Right kidney (tissue), 1 donor: ENCODE measurements at regions not wholly inside any gene's neighbourhood (a gene's known extent, or its start where the extent isn't known, plus 50 kb on each side); places are given as distances from the start of the nearest gene placed in this dataset.

Experiments used
- DNase-seq: peaks from one replicate; pipeline ENCODE4 v3.0.0-alpha.2; 2016

DNA sequence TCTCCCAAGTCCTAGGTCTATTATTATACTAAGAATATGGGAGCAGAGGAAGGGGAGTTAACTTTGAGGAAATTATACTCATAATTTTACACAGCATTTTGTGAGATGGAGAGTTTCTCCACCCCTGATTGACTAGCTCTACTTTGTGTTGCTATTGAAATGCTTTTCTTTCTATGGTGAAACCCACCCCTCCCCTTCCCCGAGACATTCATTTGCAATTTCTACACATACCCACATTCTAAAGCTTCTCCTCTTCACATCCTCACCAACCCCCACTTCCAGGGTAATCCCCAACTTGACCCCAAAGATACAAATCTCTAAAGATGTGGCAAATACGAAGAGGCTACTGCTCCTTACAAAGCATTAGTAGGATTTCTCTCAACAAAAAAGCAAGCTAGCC is 992.2 kb downstream of the BCL11A start:
- DNase-seq, result no peak

DNA sequence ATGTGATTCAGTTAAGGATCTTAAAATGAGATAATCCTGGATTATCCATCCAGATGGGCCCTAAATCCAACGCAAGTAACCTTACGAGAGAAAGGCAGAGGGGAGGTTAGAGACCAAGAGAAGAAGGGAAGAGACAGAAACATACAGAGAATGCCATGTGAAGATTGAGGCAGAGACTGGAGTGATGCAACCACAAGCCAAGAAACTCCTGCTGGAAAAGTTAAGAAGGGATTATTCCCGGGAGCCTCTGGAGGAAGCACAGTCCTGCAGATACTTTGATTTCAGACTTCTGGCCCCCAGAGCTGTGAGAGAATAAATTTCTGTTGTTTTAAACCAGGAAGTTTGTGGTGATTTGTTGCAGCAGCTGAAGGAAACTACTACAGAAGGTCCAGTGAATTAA is 992.7 kb downstream of the BCL11A start:
- DNase-seq, result no peak

DNA sequence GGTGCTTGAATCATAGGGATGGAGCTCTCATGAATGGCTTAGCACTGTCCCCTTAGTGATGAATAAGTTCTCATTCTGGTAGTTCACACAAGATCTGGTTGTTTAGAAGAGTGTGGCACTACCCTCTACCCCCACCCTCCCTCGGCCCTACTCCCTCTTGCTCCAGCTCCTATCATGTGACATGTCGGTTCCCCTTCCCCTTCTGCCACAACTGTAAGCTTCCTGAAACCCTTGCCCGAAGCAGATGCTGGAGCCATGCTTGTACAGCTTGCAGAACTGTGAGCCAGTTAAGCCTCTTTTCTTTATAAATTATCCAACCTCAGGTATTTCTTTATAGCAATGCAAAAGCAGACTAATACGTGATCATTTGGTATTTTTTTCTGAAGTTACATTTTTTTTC is 1012.6 kb downstream of the BCL11A start:
- DNase-seq, result no peak

DNA sequence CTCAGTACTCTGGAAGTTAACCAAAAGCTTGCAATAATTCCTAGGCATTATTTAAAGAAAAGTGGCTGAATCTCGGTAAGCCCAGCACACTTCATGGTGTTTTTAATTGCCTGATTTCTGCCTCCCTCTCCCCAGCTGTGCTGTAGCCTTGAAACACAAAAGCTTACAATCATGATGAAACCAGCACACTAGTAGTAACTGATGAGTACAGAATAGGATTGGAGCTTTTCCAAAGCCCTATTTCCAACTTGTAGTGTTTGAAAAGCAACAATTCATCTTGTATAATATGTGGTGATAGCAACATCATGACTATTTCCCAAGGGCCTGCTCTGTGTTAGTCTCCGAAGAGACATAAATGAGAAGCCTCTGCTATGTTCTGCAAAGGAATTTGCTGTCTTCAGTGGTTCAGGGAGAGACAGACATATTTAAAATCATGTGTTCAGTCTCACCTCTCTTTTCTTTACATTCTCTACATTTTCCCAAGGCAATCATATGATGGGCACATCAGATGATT is 1015.0 kb downstream of the BCL11A start:
- DNase-seq, result no peak

DNA sequence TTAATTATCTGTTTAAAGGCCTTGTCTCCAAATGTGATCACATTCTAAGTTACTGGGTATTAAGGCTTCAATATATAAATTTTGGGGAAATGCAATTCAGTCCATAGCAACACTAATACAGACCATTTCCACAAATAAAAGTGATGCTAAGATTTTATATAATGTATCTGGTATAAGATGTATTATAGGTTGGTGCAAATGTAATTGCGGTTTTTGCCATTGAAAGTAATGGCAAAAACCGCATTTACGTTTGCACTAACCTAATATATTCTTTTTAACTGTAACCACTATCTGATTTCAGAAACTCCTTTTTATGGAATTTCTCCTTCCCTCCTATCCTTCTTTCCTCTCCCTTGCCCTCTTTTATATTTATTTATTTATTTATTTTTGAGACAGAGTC is 1020.6 kb downstream of the BCL11A start:
- DNase-seq, result no peak

DNA sequence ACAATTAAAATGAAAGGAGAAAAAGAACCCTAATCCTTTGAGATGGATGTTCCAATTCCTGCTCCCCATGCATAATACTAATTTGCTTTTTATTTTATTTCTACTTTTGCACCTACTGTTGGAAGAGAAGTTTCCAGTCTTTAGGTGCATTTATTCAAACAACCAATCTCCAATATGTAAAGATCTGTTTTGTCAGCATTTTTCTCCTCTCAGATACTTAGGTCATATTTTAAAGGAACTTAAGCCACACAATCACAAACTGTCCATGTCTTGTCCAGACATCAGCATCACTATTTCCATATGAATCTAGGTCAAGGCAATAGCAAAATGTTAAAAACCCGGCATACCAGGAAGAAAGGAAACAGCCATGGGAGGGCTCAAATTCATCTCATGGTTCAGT is 1023.2 kb downstream of the BCL11A start:
- DNase-seq, result no peak

DNA sequence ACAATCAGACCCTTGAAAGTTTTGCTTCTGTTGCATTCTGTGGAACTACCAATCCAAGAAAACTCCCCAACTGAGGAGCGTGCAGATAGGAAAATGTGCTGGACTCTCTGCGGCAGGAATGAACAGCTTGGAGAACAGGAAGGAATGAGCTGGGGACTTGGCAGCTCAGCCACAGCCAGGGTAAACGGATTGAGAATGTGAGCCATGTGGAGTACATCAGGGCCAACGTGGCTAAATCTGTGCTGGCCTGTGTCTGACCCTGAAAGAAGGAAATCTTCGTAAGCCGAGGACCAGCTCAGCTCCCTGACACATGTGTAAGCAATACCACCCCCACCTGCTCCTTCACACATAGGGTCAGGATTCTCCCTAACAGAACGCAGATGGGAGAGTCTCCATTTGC is 1023.7 kb downstream of the BCL11A start:
- no peak for DNase-seq

DNA sequence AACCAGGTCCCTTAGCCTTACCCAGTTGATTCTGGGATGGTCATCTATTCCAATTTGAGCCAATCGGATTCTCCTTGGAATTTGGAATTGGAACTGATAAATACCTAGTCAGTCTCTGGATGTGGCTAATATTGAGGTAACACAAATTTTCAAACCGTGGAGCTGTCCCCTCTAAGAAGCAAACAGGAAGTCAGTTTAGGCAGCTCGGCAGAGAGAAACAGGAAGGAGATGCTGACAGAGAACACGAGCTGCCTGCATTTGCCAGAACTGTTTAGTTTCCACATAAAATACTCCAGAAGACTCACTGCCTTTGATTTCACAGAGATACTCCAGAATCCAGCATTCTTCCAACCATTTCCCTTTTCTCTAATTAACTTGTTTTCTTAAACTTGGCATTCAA is 1024.9 kb downstream of the BCL11A start:
- DNase-seq, result no peak

DNA sequence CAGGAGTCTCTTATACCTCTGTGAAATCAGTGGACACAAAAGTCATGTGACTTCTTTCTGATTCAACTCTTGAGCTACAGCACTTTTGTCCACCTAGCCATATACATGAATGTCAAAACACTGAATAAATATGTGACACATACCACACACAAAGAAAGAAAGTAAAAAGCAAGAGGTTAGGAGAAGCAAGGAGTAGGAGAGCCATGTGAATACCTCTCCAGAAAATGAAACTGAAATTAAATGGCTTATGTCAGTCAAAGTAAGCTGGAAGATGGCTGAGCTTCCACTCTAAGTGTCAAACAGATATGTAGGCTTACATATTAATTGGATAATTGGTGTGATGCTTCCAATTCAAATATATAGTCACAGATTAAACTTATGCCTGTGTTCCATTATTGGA is 1050.5 kb downstream of the BCL11A start:
- no peak for DNase-seq

DNA sequence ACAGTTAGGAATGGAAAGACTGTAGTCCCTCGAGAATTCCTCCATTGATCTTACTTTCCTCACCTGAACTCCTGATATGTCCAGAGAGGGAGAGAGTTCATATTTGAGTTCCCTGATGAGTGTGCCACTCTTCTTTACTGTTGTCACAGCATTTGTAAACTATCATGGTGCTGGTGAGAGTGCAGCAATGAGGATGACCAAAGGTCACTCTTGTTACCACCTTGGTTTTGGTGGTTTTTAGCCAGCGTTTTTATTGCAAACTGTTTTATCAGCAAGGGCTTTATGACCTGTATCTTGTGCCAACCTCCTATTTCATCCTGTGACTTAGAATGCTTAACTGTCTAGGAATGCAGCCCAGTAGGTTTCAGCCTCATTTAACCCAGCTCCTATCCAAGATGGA is 1062.5 kb downstream of the BCL11A start:
- no peak for DNase-seq

DNA sequence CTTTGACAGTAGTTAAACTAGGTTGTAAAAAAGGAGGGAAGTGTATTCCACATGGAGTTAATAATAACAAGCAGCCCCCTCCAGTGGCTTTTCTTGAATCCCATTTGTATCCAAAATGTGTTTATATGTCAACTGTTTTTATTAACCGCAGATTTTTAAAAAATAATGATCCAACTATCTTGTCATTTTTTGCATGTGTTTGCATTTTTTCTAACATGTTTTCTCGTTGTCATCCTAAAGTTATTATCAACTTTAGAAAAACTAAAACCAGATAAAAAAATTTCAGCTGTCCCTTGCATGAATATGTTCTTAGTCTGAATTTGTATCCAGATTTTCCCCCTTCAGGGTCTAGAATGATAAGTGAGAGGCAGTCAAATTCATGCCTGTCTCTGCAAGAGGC is 1063.3 kb downstream of the BCL11A start:
- DNase-seq, result no peak

DNA sequence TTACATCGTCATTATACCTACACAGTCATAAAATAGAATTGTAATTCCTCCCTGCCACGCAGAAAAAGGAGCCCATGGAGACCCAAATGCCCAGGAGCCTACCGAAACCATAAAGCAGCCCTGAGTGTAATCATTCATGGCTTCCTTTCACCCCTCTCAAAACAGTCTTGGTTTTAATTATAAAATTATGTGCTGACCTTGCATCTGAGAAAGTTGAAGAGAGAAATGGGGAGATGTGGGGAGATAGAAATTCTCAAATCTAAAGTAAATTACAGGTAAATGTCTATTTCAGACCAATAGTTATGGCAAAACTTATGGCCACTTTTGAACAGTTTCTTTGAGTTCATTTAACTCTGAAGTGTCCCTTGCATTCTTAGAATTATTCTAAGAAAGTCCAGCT is 1068.8 kb downstream of the BCL11A start:
- no peak for DNase-seq

DNA sequence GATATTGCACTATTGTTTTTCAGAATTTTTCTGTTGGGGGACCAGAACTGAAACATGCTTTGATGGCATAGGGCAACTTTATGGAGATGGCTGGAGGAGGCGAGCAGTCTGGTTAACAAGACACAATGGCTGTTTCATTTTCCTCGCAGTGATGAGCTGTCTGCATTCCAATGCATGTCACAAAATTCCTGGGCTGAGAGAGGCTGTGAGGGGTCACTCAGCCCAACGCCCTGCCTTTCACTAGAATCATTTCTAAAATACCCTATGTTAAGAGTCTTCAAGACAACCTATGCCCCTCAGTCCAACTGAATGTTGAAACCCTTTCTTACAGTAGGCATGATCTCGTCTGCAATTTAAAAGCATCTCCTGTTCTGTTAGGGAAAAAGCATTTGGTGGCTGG is 1090.0 kb downstream of the BCL11A start:
- no peak for DNase-seq

DNA sequence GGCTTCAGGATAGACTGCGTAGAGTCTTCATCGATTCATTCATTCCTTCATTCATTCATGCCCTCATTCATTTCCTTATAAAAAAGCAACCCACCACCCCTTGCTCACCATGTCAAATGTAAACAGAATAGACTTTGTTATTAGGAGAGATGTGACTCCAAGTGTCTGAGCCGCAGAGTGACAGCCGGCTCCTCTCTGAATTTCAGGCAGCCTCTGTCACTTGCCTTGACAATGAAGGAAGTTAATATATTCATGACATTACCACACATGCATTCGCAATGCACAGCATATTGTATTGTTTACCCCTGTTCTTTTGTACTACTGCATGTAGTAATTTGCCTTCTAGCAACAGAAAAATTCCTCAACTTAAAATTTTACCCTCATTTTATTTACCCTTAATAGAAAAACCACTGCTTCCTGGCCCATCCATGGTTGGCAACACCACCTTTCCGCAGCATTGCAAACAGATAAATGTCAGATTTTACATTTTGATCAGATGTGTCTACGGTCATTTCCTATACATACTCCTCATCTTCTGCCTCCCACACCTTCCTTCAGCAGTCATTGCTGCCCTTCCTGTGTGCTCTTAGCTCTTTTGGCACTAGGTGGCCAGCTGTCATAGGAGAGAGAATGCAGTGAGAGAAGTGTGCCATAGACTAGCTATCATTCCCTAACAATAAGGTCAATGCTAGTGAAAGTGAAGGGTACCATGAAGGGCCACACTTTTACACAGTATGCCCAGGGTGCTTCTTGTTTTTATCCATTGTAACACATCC is 1090.8 kb downstream of the BCL11A start:
- DNase-seq, result no peak

DNA sequence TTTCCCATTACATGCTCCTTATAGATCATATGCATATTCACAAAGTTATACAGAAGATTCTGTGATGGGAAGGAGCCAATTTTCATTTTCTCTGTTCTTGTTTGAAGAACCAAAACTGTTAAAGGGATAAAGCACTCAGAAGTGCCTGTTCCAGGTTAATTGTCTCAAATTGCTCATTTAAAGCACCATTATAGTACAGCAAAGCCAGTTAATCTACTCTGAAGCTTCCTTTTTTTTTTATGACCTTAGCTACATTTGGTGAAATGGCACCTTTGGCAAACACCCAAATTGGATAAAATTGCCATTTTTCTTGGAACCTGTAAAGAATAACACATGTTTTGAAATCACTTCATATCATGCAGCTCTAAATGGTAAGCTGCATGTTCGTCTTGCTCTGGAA is 1092.3 kb downstream of the BCL11A start:
- no peak for DNase-seq

DNA sequence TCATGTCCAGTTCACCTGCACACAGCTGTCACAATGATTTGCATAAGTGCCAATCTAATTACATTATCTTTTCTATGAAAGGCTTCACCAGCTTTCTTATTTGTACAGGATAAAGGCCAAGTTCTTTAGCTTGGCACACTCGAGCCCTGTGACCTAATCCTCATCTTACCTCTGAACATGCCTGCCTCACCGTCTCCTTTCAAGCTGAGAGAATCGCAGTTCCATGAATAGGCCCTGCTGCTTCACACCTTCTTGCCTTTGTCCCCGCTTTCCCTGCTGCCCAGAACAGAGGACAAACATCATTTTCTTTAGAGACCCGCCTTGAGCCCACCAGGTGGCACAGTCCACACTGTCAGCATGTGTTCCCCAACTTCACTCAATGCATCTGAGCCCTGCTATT is 1094.7 kb downstream of the BCL11A start:
- peak; percentile 2 for DNase-seq

DNA sequence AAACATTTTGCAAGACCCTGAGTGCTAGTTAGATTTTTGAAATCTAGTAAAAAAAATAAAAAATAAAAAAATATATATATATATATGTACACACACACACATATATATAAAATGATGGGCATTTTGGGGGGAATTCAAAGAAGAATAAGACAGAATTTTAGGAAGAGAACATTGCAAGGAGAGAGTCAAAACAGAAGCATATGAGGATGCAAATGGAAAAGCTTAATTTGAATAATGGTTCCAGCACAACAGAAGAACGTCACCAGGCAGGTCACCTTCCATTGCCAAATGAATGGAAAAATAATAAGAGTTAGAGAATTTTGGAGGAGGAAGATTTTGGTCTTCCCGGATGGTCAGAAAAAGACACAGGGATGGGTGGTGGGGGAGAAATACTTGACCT is 1097.2 kb downstream of the BCL11A start:
- no peak for DNase-seq

DNA sequence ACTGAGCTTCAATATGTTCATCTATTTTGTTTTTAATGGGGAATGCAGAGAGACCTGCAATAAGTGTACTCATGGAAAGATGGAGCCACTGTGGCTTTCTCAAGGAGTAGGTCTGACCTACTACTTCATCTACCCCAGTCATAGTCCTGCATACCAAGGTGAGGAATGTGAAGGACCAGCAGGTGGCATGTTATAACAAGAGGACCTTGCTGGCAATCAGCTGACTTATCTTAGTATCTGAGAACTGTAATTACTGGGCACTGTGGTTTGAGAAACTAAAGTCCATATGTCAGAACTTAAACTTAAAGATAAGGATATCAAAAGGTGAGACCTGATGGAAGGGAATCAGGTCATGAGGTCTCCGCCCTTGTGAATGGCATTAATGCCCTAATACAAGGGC is 1104.2 kb downstream of the BCL11A start:
- DNase-seq, result no peak

DNA sequence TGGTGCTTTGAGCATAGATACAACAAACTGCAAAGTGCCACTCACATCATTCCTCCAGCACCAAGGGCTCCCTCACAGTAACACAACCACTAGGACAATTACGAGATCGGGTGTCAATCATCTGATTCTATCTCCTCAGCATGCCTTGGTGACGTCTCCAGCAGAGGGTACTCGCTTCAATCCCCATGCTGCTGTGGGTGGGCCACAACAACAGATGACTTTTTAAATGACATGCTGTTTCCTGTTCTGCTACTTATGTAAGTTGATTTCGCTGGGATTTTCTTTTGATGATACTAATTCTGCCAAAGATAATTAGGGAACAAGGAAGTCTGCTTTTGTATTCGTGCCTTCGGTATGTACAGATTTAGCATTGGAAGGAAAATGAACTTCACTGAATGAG is 1113.0 kb downstream of the BCL11A start:
- no peak for DNase-seq

DNA sequence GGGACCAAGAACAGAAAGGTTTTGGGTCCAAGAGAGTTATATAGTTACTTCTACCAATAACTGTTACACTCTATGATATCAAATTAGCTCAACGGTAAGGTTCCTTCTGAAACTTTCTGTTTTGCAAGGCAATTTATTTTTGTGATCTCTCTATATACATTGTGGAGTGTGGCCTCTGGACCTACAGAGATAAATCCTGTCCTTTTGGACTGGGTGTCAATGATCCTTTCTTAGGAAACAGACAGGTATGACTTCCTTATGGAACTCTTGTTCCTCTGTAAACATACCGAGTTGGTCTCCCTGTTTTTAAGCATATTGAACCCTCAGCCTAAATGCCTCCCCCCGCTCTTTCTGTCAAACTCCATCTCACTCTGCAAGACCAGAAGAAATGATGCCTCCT is 1117.8 kb downstream of the BCL11A start:
- no peak for DNase-seq

DNA sequence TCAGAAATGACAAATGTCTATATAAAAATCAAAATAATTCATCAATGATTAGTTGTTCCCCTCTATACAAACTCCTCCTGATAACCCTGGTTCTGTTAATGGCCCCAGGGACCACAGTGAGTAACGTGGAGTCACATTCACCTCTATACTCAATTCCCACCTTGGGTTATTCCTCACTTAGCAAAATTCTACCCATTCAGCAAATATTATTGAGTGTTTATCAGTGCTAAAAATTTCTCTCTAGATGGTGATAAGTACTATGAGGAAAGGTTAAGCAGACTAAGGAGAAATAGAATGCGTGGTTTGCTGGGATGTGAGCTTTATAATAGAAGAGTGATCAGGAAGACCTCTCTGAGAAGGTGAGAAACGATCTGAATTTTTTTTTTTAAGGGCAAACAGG is 1124.5 kb downstream of the BCL11A start:
- DNase-seq, result no peak

DNA sequence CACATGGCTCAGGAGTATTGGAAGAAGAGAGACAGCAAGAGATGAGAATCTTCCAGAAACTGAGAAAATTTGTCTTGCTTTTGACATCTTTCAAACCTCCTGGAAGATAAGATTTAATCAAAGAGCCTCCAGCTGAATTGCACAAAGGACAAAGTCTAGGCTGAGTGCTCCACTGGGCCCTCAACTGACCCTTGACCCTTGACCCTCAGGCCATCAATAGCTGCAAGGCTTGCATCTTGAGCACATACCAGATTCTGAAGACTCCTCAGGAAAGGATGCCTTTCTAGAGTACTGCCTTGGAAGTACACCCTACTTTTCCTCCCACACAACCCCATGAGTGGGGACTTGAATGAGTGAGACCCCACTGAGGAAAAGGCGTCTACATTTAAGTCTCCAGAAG is 1125.5 kb downstream of the BCL11A start:
- no peak for DNase-seq

DNA sequence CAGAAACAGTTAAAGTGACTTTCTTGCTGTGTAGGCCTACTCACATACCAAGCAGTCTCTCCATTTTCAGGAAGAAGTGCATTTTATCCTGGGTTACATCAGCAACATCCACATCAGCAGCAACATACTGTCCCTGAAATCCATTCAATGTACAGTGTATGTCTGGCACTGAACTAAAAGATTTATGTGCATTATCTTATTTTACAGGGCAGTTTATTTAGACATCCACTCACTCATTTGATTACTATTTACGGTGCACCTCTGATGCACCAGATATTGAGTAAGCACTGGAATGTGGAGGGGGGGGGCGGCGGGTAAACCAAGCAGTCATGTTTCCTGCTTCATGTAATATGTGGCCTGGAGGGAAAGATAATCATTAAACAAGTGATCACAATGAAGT is 1128.2 kb downstream of the BCL11A start:
- DNase-seq, result no peak

DNA sequence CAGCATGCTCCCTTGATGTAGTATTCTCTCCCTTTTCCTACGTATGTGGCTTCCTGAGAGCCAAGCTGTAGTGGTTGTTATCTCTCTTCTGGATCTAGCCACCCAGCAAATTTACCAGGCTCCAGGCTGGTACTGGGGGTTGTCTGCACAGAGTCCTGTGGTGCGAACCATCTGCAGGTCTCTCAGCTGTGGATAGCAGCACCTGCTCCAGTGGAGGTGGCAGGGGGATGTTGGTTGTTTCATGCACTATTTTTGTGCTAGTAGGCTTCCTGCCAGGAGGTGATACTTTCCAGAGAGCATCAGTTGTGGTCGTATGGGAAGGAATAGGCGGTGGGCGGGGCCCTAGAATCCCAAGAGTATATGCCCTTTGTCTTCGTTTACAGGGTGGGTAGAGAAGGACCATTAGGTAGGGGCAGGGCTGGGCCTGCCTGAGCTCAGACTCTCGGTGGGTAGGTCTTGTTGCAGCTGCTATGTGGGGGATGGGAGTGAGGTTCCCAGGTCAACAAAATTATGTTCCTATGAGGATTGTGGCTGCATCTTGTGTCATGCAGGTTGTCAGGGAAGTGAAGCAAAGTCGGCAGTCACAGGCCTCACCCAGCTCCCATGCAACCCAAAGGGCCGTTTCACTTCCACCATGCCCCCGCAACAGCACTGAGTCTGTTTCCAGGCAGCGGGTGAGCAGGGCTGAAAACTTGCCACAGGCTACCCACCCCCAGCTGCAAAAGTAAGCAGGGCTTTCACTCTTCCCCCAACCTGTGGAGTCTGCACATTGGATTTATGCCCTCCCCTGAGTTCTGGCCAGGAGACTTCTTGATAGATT is 1139.5 kb downstream of the BCL11A start:
- DNase-seq, result no peak
